ENCODE measurements at regions not wholly inside any gene's neighbourhood (a gene's known extent, or its start where the extent isn't known, plus 50 kb on each side); places are given as distances from the start of the nearest gene placed in this dataset.

GRCh38 chr1:185409345-185409744, 92.3 kb upstream of the IVNS1ABP start:
- TF ChIP-seq THYN1 (CRISPR knock-in tag; IDR thresholded peaks at IDR 0.05; ENCODE audit: borderline replicate concordance, low read depth) (no peak), RORA (CRISPR knock-in tag; IDR thresholded peaks at IDR 0.05) (no peak), SIN3B (IDR thresholded peaks at IDR 0.05; ENCODE audit: low read length) (no peak), CTCF (CRISPR knock-in tag; IDR thresholded peaks at IDR 0.05) (no peak), FOXA1 (IDR thresholded peaks at IDR 0.05) (no peak), FOXA1 (CRISPR knock-in tag; IDR thresholded peaks at IDR 0.05) (no peak), ZFP41 (CRISPR knock-in tag; IDR thresholded peaks at IDR 0.05; ENCODE audit: borderline replicate concordance) (no peak), HBP1 (CRISPR knock-in tag; IDR thresholded peaks at IDR 0.05; ENCODE audit: low read depth) (no peak), ZNF766 (CRISPR knock-in tag; IDR thresholded peaks at IDR 0.05; ENCODE audit: borderline replicate concordance) (no peak), ZBTB21 (CRISPR knock-in tag; IDR thresholded peaks at IDR 0.05) (no peak), TMF1 (CRISPR knock-in tag; IDR thresholded peaks at IDR 0.05; ENCODE audit: low read depth) (no peak), MYC (CRISPR knock-in tag; IDR thresholded peaks at IDR 0.05; ENCODE audit: borderline replicate concordance) (no peak)
